Prostate gland (tissue), 2 donors: ENCODE measurements at regions not wholly inside any gene's neighbourhood (a gene's known extent, or its start where the extent isn't known, plus 50 kb on each side); places are given as distances from the start of the nearest gene placed in this dataset.

ENCODE experiments used
- POLR2A ChIP-seq: fragments of 450-650 bp; IDR thresholded peaks from one replicate; pipeline ENCODE4 v1.6.1; 2016; ENCODE audit warnings: antibody characterized with exemption, mild to moderate bottlenecking
- POLR2AphosphoS5 ChIP-seq: sonication (generic); formaldehyde crosslinking; IDR thresholded peaks from one replicate; pipeline ENCODE4 v1.6.1; 2017; ENCODE audit warnings: antibody characterized with exemption
- TF ChIP-seq, protein P1 (sequence below), 4 experiments: fragments of 200-600 bp in 2 of 4; fragments of 450-650 bp in 2 of 4; sonication (generic) in 2 of 4; IDR thresholded peaks; 1 replicate in 3 of 4; 2 replicates in 1 of 4; pipeline ENCODE4 v1.5.1; 2016 to 2019; ENCODE audit warnings: antibody characterized with exemption in 4 of 4, mild to moderate bottlenecking in 2 of 4, moderate library complexity in 2 of 4

GRCh38 chr2:238700506-238701340, 147.2 kb upstream of the TWIST2 start:
- TF ChIP-seq, protein P1, sequence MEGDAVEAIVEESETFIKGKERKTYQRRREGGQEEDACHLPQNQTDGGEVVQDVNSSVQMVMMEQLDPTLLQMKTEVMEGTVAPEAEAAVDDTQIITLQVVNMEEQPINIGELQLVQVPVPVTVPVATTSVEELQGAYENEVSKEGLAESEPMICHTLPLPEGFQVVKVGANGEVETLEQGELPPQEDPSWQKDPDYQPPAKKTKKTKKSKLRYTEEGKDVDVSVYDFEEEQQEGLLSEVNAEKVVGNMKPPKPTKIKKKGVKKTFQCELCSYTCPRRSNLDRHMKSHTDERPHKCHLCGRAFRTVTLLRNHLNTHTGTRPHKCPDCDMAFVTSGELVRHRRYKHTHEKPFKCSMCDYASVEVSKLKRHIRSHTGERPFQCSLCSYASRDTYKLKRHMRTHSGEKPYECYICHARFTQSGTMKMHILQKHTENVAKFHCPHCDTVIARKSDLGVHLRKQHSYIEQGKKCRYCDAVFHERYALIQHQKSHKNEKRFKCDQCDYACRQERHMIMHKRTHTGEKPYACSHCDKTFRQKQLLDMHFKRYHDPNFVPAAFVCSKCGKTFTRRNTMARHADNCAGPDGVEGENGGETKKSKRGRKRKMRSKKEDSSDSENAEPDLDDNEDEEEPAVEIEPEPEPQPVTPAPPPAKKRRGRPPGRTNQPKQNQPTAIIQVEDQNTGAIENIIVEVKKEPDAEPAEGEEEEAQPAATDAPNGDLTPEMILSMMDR (IDR thresholded peaks at IDR 0.05), result no peak
- TF ChIP-seq POLR2A (no peak), POLR2AphosphoS5 (no peak)
